HG03432 (cell line): ENCODE measurements at regions not wholly inside any gene's neighbourhood (a gene's known extent, or its start where the extent isn't known, plus 50 kb on each side); places are given as distances from the start of the nearest gene placed in this dataset.
"Not testable (repeated sequence)": the region's sequence is repeated elsewhere in the genome, so short reads cannot be mapped to it uniquely, and the experiment has no call there.

ENCODE experiments used
- ATAC-seq: cut with Tn5 transposase; IDR thresholded peaks from one replicate; pipeline ENCODE4 v1.9.1; 2021; ENCODE audit warnings: mild to moderate bottlenecking, moderate library complexity; ENCODE audit not compliant: unreplicated experiment

DNA sequence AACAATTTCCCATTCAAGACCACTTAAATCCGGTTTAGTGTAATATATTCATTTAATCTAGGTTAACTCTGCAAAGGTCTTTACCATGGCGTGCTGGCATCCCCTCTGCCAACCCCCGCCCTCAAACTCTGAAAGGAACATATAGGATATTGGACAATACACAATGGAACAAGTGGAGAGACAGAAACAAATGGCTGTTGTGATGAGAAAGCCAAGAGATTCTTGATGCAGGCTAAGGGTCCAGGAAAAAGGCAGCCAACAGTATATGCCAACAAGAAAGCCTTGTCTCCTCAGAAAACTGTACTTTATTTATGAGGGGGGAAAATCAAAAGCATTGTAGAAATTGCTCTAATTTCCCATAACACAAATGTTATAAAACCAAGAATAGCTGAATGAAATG, 407.3 kb upstream of the SGCG start:
- ATAC-seq, result no peak

DNA sequence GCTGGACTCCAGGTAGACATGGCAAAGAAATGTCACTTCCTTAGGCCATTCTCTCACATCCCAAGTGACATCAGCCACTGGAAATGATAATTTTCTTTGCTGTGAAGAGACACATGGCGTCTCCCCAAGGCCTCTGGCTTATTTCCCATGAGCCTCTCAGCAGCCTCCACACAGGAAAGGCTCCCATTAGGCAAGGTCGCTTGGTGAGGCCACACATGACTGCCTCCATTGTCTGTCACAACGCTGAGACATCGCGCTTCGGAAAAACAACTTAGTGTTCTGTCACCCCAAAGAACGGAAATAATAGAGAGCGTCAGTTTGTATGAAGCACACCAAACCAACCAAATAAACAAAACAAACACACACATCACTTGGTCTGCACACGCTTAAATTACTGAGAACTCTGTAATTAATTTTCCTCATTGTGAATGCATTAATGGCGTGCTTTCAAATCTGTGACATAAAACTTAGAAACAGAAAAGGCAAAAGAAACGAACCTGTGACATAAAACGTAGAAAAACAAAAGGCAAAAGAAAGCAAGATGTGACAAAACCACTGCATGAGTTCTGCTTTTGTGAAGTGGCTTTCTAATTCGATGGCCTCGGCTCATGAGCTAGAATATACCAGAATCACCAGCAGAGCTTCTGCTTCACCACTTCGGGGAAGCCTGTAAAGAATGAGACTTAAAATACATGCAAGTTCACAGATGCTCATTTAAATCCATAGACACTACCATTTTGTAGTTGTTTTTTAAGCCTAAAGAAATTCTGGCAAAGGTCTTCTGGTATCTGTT, 404.2 kb upstream of the SGCG start:
- ATAC-seq, result no peak

- ATAC-seq, result no peak
Observed at GRCh38 chr13:22777207-22777606, 403.6 kb upstream of the SGCG start.

GRCh38 chr13:22789027-22789593, 391.7 kb upstream of the SGCG start:
- ATAC-seq, result no peak

GRCh38 chr13:22789916-22790315, 390.9 kb upstream of the SGCG start:
- ATAC-seq, result no peak

- ATAC-seq, result no peak
Observed at GRCh38 chr13:22793598-22794134, 387.1 kb upstream of the SGCG start.

DNA sequence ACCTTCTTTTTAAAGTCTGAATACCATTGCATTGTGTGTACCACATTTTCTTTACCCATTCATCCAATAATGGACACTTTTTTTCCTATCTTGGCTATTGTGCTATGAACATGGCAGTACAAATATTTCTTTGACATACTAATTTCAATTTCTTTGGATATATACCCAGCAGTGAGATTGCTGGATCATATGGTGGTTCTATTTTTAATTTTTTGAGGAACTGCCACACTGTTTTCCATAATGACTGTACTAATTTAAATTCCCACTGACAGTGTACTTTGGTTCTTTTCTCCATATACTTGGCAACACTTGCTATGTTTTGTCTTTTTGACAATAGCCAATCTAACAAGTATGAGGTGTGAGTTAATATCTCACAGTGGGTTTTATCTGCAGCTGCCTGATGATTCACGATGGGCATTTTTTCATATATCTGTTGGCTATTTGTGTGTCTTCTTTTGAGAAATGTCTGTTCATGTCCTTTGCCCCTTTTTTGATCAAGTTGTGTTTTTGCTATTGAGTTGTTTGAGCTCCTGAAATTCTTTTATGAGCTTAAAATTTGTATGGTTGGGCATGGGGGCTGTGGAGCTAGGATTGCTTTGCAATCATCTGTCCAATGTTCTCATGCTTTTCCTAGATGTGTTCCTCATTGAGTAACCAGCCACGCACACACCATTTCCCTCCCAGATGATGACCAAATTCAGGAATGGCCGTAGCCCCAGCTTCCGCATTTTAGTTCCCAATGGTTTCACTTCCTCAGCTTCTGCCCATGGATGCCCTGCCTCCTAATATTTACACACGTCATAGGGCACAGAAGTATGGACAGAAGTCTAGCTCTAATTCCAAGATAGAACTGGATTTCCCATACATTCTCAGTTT, 380.0 kb upstream of the SGCG start:
- no peak for ATAC-seq

DNA sequence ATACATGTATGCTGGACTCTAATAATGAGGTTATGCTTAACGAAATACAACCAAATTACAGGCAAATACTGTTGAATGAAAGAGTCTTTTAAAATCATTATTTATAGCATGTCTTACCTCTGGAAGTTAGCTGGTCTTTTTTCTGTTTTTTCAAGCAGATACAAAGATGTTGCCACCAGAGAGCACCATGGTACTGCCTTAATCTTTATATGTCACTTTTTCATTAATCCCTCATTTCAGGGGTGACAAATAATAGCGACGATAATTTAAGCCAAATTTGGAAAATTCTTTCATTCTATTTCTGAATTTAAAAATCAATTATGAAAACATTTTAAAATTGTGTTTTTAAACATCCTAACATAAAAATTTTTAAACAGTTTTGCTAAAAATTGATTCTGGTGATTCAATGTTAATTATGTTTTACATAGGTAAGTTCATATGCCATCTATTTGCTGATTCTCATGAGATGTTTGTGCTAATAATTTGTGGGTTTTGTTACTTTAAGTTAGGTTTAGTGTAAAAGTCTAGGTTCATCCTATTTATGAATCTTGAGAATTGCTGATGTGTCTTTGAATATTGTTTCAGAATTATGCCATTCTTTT, 379.3 kb upstream of the SGCG start:
- no peak for ATAC-seq

DNA sequence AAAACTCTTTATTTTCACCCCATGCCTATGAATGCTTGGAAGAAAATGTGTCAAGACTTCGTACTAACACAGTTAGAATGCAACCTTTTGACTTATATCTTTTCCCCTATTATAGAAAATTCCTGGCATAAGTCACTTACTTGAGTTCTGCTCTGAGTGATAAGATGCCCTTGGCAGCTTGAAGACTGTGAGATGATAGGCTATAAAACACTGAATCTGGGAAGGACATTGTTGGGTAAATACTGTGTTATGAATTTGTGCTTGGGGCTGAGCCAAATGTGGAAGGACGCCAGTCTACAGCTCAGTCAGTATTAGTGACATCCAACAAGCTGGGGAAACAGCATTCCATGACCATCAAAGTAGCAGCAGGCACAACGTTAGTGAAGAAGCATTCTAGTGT, 368.0 kb upstream of the SGCG start:
- no peak for ATAC-seq

DNA sequence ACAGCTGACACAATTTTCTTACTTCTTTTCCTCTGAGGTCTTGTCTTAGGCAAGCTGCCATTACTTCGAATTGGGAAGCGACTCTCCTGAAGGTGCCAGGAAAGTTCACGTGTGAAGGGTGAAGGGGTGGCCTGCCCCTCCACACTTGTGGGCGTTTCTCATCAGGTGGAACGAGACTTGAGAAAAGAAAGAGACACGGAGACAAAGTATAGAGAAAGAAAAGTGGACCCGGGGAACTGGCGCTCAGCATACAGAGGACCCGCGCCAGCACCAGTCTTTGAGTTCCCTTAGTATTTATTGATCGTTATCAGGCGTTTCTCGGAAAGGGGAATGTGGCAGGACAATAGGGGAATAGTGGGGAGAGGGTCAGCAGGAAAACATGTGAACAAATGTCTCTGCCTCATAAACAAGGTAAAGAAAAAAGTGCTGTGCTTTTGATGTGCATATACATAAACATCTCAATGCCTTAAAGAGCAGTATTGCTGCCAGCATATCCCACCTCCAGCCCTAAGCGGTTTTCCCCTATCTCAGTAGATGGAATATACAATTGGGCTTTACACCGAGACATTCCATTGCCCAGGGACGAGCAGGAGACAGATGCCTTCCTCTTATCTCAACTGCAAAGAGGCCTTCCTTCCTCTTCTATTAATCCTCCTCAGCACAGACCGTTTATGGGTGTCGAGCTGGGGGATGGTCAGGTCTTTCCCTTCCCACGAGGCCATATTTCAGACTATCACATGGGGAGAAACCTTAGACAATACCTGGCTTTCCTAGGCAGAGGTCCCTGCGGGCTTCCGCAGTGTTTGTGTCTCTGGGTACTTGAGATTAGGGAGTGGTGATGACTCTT, 367.0 kb upstream of the SGCG start:
- not testable (repeated sequence) for ATAC-seq

- ATAC-seq, result not testable (repeated sequence)
Observed at GRCh38 chr13:22814433-22814832, 366.3 kb upstream of the SGCG start.

DNA sequence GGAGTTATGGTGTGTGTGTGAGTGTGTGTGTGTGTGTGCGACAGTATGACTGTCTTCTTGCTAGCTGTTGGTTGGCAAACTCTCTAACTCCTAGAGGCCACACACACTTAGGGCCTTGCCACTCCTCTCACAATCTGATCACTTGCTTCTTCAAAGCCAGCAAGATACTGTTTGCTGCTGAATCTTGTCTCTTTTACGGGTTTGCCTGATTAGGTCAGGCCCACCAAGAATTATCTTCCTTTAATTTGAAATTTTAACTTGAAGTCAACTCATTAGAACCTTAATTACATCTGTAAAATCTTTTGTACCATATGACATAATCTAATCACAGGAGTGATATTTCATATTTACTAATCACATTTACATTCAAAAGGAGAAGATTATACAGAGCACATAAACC, 359.2 kb upstream of the SGCG start:
- no peak for ATAC-seq

- no peak for ATAC-seq
Observed at GRCh38 chr13:22825186-22825585, 355.6 kb upstream of the SGCG start.

- peak; percentile 47 for ATAC-seq
Observed at GRCh38 chr13:22828081-22828480, 352.7 kb upstream of the SGCG start.

GRCh38 chr13:22836475-22836874, 344.3 kb upstream of the SGCG start:
- no peak for ATAC-seq

- no peak for ATAC-seq
Observed at GRCh38 chr13:22837980-22838647, 342.7 kb upstream of the SGCG start.

- ATAC-seq, result peak; percentile 54
Observed at GRCh38 chr13:22839603-22840530, 340.9 kb upstream of the SGCG start.

- no peak for ATAC-seq
Observed at GRCh38 chr13:22846551-22846950, 334.2 kb upstream of the SGCG start.
